Spleen (tissue), 11 donors: ENCODE measurements at regions not wholly inside any gene's neighbourhood (a gene's known extent, or its start where the extent isn't known, plus 50 kb on each side); places are given as distances from the start of the nearest gene placed in this dataset.
"Not testable (repeated sequence)": the region's sequence is repeated elsewhere in the genome, so short reads cannot be mapped to it uniquely, and the experiment has no call there.

Source experiments
- DNase-seq: peaks from one replicate; pipeline ENCODE4 v3.0.0-alpha.2; 2020
- H3K27ac ChIP-seq, 8 donors: fragments of 200-600 bp; sonication (generic) in 7 of 8; 1 replicate in 4 of 8; 2 replicates in 4 of 8; pipeline versions ENCODE4 v1.5.0 to v1.8.0; 2016 to 2021; ENCODE audit warnings: inconsistent platforms in 4 of 8, mild to moderate bottlenecking in 4 of 8, moderate library complexity in 1 of 8
- H3K27me3 ChIP-seq, 7 donors: fragments of 200-600 bp; sonication (generic) in 6 of 7; replicated peaks in 1 of 7; 1 replicate in 4 of 7; 2 replicates in 3 of 7; pipeline versions ENCODE4 v1.5.0 to v1.8.0; 2016 to 2021; ENCODE audit warnings: inconsistent platforms in 3 of 7, mild to moderate bottlenecking in 1 of 7
- H3K36me3 ChIP-seq, 6 donors: fragments of 200-600 bp; sonication (generic) in 5 of 6; 1 replicate in 4 of 6; 2 replicates in 2 of 6; pipeline versions ENCODE4 v1.5.0 to v1.8.0; 2016 to 2021; ENCODE audit warnings: inconsistent platforms in 2 of 6
- H3K4me1 ChIP-seq, 6 donors: fragments of 200-600 bp; sonication (generic) in 5 of 6; 1 replicate in 3 of 6; 2 replicates in 3 of 6; pipeline versions ENCODE4 v1.5.0 to v1.8.0; 2016 to 2021; ENCODE audit warnings: inconsistent platforms in 3 of 6
- H3K4me3 ChIP-seq, 8 donors: fragments of 200-600 bp; sonication (generic) in 7 of 8; 1 replicate in 4 of 8; 2 replicates in 4 of 8; pipeline versions ENCODE4 v1.5.0 to v1.8.0; 2016 to 2021; ENCODE audit warnings: inconsistent platforms in 4 of 8, mild to moderate bottlenecking in 4 of 8, moderate library complexity in 2 of 8
- H3K9me3 ChIP-seq, 8 donors: fragments of 200-600 bp; sonication (generic) in 7 of 8; 1 replicate in 4 of 8; 2 replicates in 4 of 8; pipeline versions ENCODE4 v1.5.0 to v1.8.0; 2016 to 2021; ENCODE audit warnings: inconsistent platforms in 4 of 8
- POLR2A ChIP-seq, 3 donors: fragments of 450-650 bp; IDR thresholded peaks; one replicate each; pipeline ENCODE4 v1.5.1; 2017; ENCODE audit warnings: antibody characterized with exemption in 3 of 3, mild to moderate bottlenecking in 1 of 3
- POLR2AphosphoS5 ChIP-seq, 3 donors: sonication (generic); formaldehyde crosslinking; IDR thresholded peaks; one replicate each; pipeline ENCODE4 v1.5.1; 2017; ENCODE audit warnings: antibody characterized with exemption in 3 of 3
- WGBS, 5 donors: extraction: QIAGEN DNeasy Blood & Tissue Kit in 3 of 5; methylation state at CpG; one replicate each; pipeline versions ENCODE4 v1.1.5 to v1.1.7; 2013 to 2018; 5-methylcytosine and 5-hydroxymethylcytosine counted together
- intact Hi-C: fragments of 100-400 bp; cut with DNase I; formaldehyde crosslinking; loops from one replicate; pipeline ENCODE4 v1.15.0; 2023; ENCODE audit warnings: low total_unique reads
- TF ChIP-seq, protein P1 (sequence below), 11 experiments: fragments of 200-600 bp in 7 of 11; fragments of 450-650 bp in 4 of 11; sonication (generic) in 4 of 11; IDR thresholded peaks in 8 of 11; conservative IDR thresholded peaks in 3 of 11; 1 replicate in 7 of 11; 2 replicates in 4 of 11; pipeline versions ENCODE4 v1.4.0 to v1.8.0; 2016 to 2021; ENCODE audit warnings: antibody characterized with exemption in 11 of 11, inconsistent platforms in 4 of 11, mild to moderate bottlenecking in 1 of 11
- donor health status: healthy with polysubstance abuse.
- donor health status: DM: no; HTN: no; CAD: no; lungs with moderate emphysema.
- donor health status: DM: no; HTN: no; CAD: no.
- donor health status: Bipolar disorder and iron deficiency.
- donor health status: healthy.
- donor health status: DM: no; HTN: no; CAD: no.
- donor health status: DM: yes; HTN: yes; CAD: no.

DNA sequence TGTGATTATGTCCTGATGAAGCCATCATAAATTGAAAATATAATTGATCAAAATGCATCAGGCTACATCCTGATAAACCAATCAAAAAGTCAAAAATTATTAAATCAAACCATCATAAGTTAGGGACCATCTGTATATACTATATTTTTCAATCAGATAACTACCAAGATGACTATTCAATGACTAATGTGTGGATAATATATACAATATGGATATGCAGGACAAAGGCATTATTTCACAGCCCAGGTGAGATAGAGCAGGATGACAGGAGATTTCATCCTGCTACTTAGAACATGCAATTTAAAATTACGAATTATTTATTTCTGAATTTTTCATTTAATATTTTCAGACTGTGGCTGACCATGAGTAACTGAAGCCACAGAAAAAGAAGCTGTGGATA lies 137.3 kb upstream of the GNAI1 start:
- DNase-seq, result no peak
- 80 to 94% (median 85%) methylated on average over 1 of the region's 1 CpG for WGBS, 5 donors
- Histone ChIP-seq H3K9me3 (peaks cover 0 to 5% (median 0%) of the 10 kb centered on the region in 8 donors), H3K27ac (no peak overlapping the region), H3K4me1 (no peaks in the 10 kb centered on the region), H3K36me3 (no peaks in the 10 kb centered on the region), H3K27me3 (no peaks in the 10 kb centered on the region), H3K4me3 (no peak overlapping the region)
- intact Hi-C loops, result no loop called here
- TF ChIP-seq, protein P1, sequence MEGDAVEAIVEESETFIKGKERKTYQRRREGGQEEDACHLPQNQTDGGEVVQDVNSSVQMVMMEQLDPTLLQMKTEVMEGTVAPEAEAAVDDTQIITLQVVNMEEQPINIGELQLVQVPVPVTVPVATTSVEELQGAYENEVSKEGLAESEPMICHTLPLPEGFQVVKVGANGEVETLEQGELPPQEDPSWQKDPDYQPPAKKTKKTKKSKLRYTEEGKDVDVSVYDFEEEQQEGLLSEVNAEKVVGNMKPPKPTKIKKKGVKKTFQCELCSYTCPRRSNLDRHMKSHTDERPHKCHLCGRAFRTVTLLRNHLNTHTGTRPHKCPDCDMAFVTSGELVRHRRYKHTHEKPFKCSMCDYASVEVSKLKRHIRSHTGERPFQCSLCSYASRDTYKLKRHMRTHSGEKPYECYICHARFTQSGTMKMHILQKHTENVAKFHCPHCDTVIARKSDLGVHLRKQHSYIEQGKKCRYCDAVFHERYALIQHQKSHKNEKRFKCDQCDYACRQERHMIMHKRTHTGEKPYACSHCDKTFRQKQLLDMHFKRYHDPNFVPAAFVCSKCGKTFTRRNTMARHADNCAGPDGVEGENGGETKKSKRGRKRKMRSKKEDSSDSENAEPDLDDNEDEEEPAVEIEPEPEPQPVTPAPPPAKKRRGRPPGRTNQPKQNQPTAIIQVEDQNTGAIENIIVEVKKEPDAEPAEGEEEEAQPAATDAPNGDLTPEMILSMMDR (IDR thresholded peaks at IDR 0.05 in 8 of 11, conservative IDR thresholded peaks at IDR 0.05 in 3 of 11), result no peak
- TF ChIP-seq POLR2A (IDR thresholded peaks at IDR 0.05) (no peak), POLR2AphosphoS5 (IDR thresholded peaks at IDR 0.05) (no peak)

DNA sequence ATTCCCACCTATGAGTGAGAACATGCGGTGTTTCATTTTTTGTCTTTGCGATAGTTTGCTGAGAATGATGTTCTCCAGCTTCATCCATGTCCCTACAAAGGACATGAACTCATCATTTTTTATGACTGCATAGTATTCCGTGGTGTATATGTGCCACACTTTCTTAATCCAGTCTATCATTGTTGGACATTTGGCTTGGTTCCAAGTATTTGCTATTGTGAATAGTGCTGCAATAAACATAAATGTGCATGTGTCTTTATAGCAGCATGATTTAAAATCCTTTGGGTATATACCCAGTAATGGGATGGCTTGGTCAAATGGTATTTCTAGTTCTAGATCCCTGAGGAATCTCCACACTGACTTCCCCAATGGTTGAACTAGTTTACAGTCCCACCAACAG lies 138.9 kb upstream of the GNAI1 start:
- H3K27ac ChIP-seq, H3K4me3 ChIP-seq, H3K27me3 ChIP-seq, DNase-seq, H3K4me1 ChIP-seq, H3K9me3 ChIP-seq, H3K36me3 ChIP-seq, intact Hi-C loops: not testable (repeated sequence)
- WGBS, 5 donors, result 88 to 98% (median 89%) methylated on average over 3 of the region's 3 CpGs

DNA sequence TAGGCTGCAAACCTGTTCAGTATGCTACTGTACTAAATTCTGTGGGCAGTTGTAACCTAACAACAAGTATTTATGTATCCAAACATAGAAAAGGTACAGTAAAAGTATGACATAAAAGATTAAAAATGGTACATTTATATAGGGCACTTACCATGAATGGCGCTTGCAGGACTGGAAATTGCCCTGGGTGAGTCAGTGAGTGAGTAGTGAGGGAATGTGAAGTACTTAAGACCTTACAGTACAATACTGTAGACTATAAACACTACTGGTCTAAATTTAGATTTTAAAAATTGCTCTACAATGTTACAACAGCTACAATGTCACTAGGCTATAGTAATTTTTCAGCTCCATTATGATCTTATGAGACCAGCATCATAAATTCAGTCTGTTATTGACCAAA lies 146.0 kb upstream of the GNAI1 start:
- intact Hi-C loops, result no loop called here
- DNase-seq, result no peak
- TF ChIP-seq POLR2AphosphoS5 (IDR thresholded peaks at IDR 0.05), result no peak
- no peak for TF ChIP-seq POLR2A (IDR thresholded peaks at IDR 0.05)
- TF ChIP-seq, protein P1 (IDR thresholded peaks at IDR 0.05 in 8 of 11, conservative IDR thresholded peaks at IDR 0.05 in 3 of 11), result no peak
- no peak overlapping the region for H3K27ac ChIP-seq
- no peaks in the 10 kb centered on the region for H3K27me3 ChIP-seq
- no peaks in the 10 kb centered on the region for H3K36me3 ChIP-seq
- H3K4me3 ChIP-seq, result no peak overlapping the region
- WGBS, 5 donors, result 77 to 96% (median 88%) methylated on average over 1 of the region's 1 CpG
- H3K9me3 ChIP-seq, result no peaks in the 10 kb centered on the region
- no peaks in the 10 kb centered on the region for H3K4me1 ChIP-seq

DNA sequence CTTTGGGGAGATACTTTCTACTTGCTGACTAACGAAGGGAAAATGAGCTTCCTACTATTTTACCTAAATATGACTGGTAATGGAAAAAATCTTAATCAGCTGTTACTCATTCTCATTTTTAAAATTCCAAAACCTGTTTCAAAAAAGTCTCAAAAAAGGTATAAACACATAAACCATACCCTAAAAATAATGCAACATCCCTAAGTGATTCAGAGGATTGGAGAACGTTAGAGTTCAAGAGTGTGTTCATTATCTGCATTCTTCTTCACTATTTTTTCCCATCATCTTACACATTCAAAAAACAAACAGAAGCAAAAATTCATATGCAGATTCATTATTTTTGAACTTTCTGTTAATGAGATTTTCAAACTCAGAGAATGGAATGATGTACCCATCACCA lies 150.4 kb upstream of the GNAI1 start:
- DNase-seq, result no peak
- H3K4me3 ChIP-seq, result no peak overlapping the region
- H3K4me1 ChIP-seq, result no peaks in the 10 kb centered on the region
- intact Hi-C loops, result no loop called here
- H3K27ac ChIP-seq, result no peak overlapping the region
- TF ChIP-seq POLR2AphosphoS5 (IDR thresholded peaks at IDR 0.05) (no peak), POLR2A (IDR thresholded peaks at IDR 0.05) (no peak)
- TF ChIP-seq, protein P1 (IDR thresholded peaks at IDR 0.05 in 8 of 11, conservative IDR thresholded peaks at IDR 0.05 in 3 of 11), result no peak
- H3K36me3 ChIP-seq, result no peaks in the 10 kb centered on the region
- no peaks in the 10 kb centered on the region for H3K9me3 ChIP-seq
- WGBS, 5 donors, result 76 to 89% (median 87%) methylated on average over 2 of the region's 2 CpGs
- H3K27me3 ChIP-seq, result no peaks in the 10 kb centered on the region

DNA sequence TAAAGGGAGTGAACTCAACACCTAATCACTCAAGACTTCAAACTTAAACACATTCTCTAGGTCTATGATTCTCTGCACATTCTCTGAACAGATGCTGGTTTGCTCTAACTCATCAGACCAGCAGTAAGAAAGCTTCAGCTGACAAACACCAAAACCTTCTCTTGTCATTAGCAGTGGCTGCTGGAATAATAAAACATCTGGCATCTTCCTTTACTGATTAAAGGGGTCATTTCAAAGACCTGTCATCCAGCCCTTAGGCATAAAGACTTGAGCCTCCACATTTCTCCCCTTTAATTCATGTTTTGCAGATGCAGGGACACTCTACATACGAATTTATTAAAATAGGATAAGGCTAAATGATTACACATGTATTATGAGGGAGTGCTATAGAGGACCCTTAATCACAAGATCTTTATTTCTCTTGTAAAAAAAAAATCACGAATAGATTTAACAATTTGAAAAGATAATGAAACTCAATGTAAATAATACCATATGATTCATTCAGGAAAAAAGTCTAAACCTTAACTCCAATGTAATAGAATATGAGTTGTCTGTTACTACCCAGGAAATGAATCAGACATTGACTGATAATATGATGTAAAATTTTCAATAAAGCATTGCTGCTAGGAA lies 152.4 kb upstream of the GNAI1 start:
- H3K36me3 ChIP-seq, result no peaks in the 10 kb centered on the region
- H3K9me3 ChIP-seq, result peaks cover 0 to 9% (median 0%) of the 10 kb centered on the region in 8 donors
- TF ChIP-seq POLR2AphosphoS5 (IDR thresholded peaks at IDR 0.05), result no peak
- TF ChIP-seq POLR2A (IDR thresholded peaks at IDR 0.05), result no peak
- TF ChIP-seq, protein P1 (IDR thresholded peaks at IDR 0.05 in 8 of 11, conservative IDR thresholded peaks at IDR 0.05 in 3 of 11), result no peak
- H3K4me3 ChIP-seq, result no peak overlapping the region
- H3K27ac ChIP-seq, result no peak overlapping the region
- WGBS, 5 donors, result 56 to 76% (median 66%) methylated on average over 2 of the region's 2 CpGs
- no peaks in the 10 kb centered on the region for H3K4me1 ChIP-seq
- DNase-seq, result no peak
- no peaks in the 10 kb centered on the region for H3K27me3 ChIP-seq
- intact Hi-C loops, result no loop called here
